GM12878 (cell line): ENCODE measurements at regions not wholly inside any gene's neighbourhood (a gene's known extent, or its start where the extent isn't known, plus 50 kb on each side); places are given as distances from the start of the nearest gene placed in this dataset.

Experiments used
- ATAC-seq: fragments of 200-7000 bp; cut with Tn5 transposase; 3 replicates; pipeline ENCODE4 v1.9.1; 2020; ENCODE audit warnings: mild to moderate bottlenecking, moderate library complexity
- BruUV-seq: library from RNA; stranded (reverse); fragments of 400-500 nt; replicated peaks from 2 replicates; lab custom pipeline; 2021; lab: Mats Ljungman, UMichigan
- CTCF ChIA-PET: fragments of 300-600 bp; sonication (Branson Sonifier 250); formaldehyde crosslinking; extraction: SDS; loops from one replicate; lab custom pipeline; 2021; ENCODE audit warnings: inconsistent platforms; lab: Yijun Ruan, JAX
- POLR2A ChIA-PET: fragments of 350-600 bp; formaldehyde crosslinking; extraction: SDS; loops from one replicate; lab custom pipeline; 2021; ENCODE audit warnings: inconsistent platforms; lab: Charles Lee
- RAD21 ChIA-PET: fragments of 300-600 bp; sonication (Branson Sonifier 250); formaldehyde crosslinking; loops from one replicate; lab custom pipeline; 2023; ENCODE audit warnings: antibody characterized with exemption; ENCODE audit not compliant: unreplicated experiment; lab: Charles Lee
- SMC1A ChIA-PET: fragments of 300-600 bp; sonication (Branson Sonifier 250); formaldehyde crosslinking; loops from one replicate; lab custom pipeline; 2023; ENCODE audit not compliant: unreplicated experiment, uncharacterized antibody; lab: Charles Lee
- DNase-seq: peaks from one replicate; pipeline ENCODE4 v3.0.0-alpha.2; 2011; ENCODE audit warnings: low read depth, low spot score
- FAIRE-seq: peaks from 3 replicates; lab custom pipeline; 2011; peaks lifted over from hg19 to GRCh38; lab: Jason Lieb, UNC
- H2AFZ ChIP-seq: 2 replicates; pipeline ENCODE4 v1.6.0; 2011; ENCODE audit warnings: low read depth, low read length, control low read depth; ENCODE audit not compliant: control insufficient read depth
- H3K27ac ChIP-seq: 2 replicates; pipeline ENCODE4 v1.5.1; 2011; ENCODE audit warnings: control low read depth; ENCODE audit not compliant: control insufficient read depth, insufficient read depth
- H3K27me3 ChIP-seq, 2 experiments: replicated peaks in 1 of 2; 2 replicates each; pipeline versions ENCODE4 v1.6.0 to v1.6.1; 2011; ENCODE audit warnings: low read length in 1 of 2; ENCODE audit not compliant: control insufficient read depth in 2 of 2, insufficient read depth in 2 of 2
- H3K36me3 ChIP-seq, 2 experiments: 2 replicates each; pipeline ENCODE4 v1.5.1; 2011; ENCODE audit warnings: low read length in 1 of 2; ENCODE audit not compliant: control insufficient read depth in 2 of 2, insufficient read depth in 2 of 2
- H3K4me1 ChIP-seq: 2 replicates; pipeline ENCODE4 v1.6.1; 2011; ENCODE audit warnings: mild to moderate bottlenecking, low read length, moderate library complexity, mixed read lengths; ENCODE audit not compliant: control insufficient read depth, insufficient read depth
- H3K4me2 ChIP-seq: 2 replicates; pipeline ENCODE4 v1.6.0; 2011; ENCODE audit warnings: control low read depth; ENCODE audit not compliant: control insufficient read depth, insufficient read depth
- H3K4me3 ChIP-seq: fragments of 200-600 bp; sonication (generic); 2 replicates; pipeline ENCODE4 v1.5.1; 2016
- H3K79me2 ChIP-seq: 2 replicates; pipeline ENCODE4 v1.6.0; 2011; ENCODE audit warnings: low read length; ENCODE audit not compliant: control insufficient read depth, insufficient read depth
- H3K9ac ChIP-seq: 2 replicates; pipeline ENCODE4 v1.8.0; 2011; ENCODE audit warnings: low read length, control low read depth, mixed read lengths; ENCODE audit not compliant: control insufficient read depth, insufficient read depth
- H3K9me3 ChIP-seq: replicated peaks from 3 replicates; pipeline ENCODE4 v1.5.1; 2011; ENCODE audit warnings: mild to moderate bottlenecking, low read length; ENCODE audit not compliant: control insufficient read depth, insufficient read depth
- H4K20me1 ChIP-seq: 2 replicates; pipeline ENCODE4 v1.6.0; 2011; ENCODE audit not compliant: control insufficient read depth, insufficient read depth
- KAT2A ChIP-seq: conservative IDR thresholded peaks from 2 replicates; pipeline ENCODE4 v1.6.1; 2011; ENCODE audit warnings: low read depth, low read length; ENCODE audit not compliant: control insufficient read depth
- MTA2 ChIP-seq: fragments of 450-650 bp; IDR thresholded peaks from 2 replicates; pipeline ENCODE4 v1.6.1; 2016; ENCODE audit warnings: low read depth, mild to moderate bottlenecking, moderate library complexity
- POLR2A ChIP-seq: IDR thresholded peaks from 2 replicates; pipeline ENCODE4 v1.6.1; 2011; ENCODE audit warnings: low read depth, mild to moderate bottlenecking, low read length
- RB1 ChIP-seq: fragments of 450-650 bp; formaldehyde crosslinking; IDR thresholded peaks from 2 replicates; pipeline ENCODE4 v1.6.1; 2017; ENCODE audit warnings: mild to moderate bottlenecking, borderline replicate concordance
- SKIL ChIP-seq: fragments of 450-650 bp; IDR thresholded peaks from 2 replicates; pipeline ENCODE4 v1.6.1; 2017; ENCODE audit warnings: mild to moderate bottlenecking, low read depth, inconsistent platforms; ENCODE audit not compliant: poor library complexity, severe bottlenecking
- ZBTB40 ChIP-seq: fragments of 450-650 bp; IDR thresholded peaks from 2 replicates; pipeline ENCODE4 v1.6.1; 2016; ENCODE audit warnings: mild to moderate bottlenecking, moderate library complexity, borderline replicate concordance
- whole genome bisulfite sequencing: methylation state at CpG from one replicate; pipeline ENCODE4 v1.1.6; 2016; ENCODE audit warnings: low lambda C conversion rate; ENCODE audit not compliant: insufficient replicate concordance, insufficient coverage; ENCODE audit errors: missing lambda C conversion rate; 5-methylcytosine and 5-hydroxymethylcytosine counted together
- in situ Hi-C: fragments of 300-500 bp; cut with MboI; formaldehyde crosslinking; loops from 9 replicates; pipeline ENCODE4 v1.14.3; 2018; ENCODE audit warnings: mixed read lengths
- intact Hi-C: fragments of 100-400 bp; cut with micrococcal nuclease; formaldehyde crosslinking; loops from one replicate; pipeline ENCODE4 v1.14.2; 2022; ENCODE audit not compliant: unreplicated experiment
- TF ChIP-seq, protein P1 (sequence below): fragments of 450-650 bp; conservative IDR thresholded peaks from 2 replicates; pipeline ENCODE4 v1.6.1; 2017; ENCODE audit warnings: mild to moderate bottlenecking, moderate library complexity
- TF ChIP-seq, protein P2 (sequence below): fragments of 450-650 bp; IDR thresholded peaks from 2 replicates; pipeline ENCODE4 v1.6.1; 2018; ENCODE audit warnings: mild to moderate bottlenecking, low read depth, moderate library complexity; ENCODE audit not compliant: partially characterized antibody

GRCh38 chr9:40914772-40915659, 213.5 kb downstream of the FOXD4L6 start (continued):
- TF ChIP-seq SKIL, result no peak
- TF ChIP-seq, all 136 proteins: peak for 0

GRCh38 chr9:40913928-40914673, 214.4 kb downstream of the FOXD4L6 start:
- DNase-seq, result no peak
- no peaks in the 10 kb centered on the region for H4K20me1 ChIP-seq
- RAD21 ChIA-PET, result no interaction called here
- WGBS, result 44% methylated on average over 8 of the region's 8 CpGs
- H3K27me3 ChIP-seq, result no peaks in the 10 kb centered on the region
- no peak overlapping the region for H3K4me2 ChIP-seq
- H3K27ac ChIP-seq, result no peak overlapping the region
- SMC1A ChIA-PET, result no interaction called here
- CTCF ChIA-PET, result no interaction called here
- FAIRE-seq, result no peak
- intact Hi-C loops (no loop called here), in situ Hi-C loops (no loop called here)
- no peaks in the 10 kb centered on the region for H3K36me3 ChIP-seq
- ATAC-seq, result no peak; the same call in 2 of the 3 replicates
- POLR2A ChIA-PET, result no interaction called here
- no peaks in the 10 kb centered on the region for H3K4me1 ChIP-seq
- no peaks in the 10 kb centered on the region for H3K79me2 ChIP-seq
- H3K9ac ChIP-seq, result no peak overlapping the region
- no peak overlapping the region for H2AFZ ChIP-seq
- BruUV-seq, result no TSS peak
- no peak overlapping the region for H3K4me3 ChIP-seq
- H3K9me3 ChIP-seq, result peaks cover 5% of the 10 kb centered on the region; the same call in 2 of the 3 replicates
- TF ChIP-seq KAT2A, result no peak
- no peak for TF ChIP-seq ZBTB40
- TF ChIP-seq, protein P1, sequence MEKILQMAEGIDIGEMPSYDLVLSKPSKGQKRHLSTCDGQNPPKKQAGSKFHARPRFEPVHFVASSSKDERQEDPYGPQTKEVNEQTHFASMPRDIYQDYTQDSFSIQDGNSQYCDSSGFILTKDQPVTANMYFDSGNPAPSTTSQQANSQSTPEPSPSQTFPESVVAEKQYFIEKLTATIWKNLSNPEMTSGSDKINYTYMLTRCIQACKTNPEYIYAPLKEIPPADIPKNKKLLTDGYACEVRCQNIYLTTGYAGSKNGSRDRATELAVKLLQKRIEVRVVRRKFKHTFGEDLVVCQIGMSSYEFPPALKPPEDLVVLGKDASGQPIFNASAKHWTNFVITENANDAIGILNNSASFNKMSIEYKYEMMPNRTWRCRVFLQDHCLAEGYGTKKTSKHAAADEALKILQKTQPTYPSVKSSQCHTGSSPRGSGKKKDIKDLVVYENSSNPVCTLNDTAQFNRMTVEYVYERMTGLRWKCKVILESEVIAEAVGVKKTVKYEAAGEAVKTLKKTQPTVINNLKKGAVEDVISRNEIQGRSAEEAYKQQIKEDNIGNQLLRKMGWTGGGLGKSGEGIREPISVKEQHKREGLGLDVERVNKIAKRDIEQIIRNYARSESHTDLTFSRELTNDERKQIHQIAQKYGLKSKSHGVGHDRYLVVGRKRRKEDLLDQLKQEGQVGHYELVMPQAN, result no peak
- no peak for TF ChIP-seq RB1
- no peak for TF ChIP-seq POLR2A
- TF ChIP-seq, protein P2, sequence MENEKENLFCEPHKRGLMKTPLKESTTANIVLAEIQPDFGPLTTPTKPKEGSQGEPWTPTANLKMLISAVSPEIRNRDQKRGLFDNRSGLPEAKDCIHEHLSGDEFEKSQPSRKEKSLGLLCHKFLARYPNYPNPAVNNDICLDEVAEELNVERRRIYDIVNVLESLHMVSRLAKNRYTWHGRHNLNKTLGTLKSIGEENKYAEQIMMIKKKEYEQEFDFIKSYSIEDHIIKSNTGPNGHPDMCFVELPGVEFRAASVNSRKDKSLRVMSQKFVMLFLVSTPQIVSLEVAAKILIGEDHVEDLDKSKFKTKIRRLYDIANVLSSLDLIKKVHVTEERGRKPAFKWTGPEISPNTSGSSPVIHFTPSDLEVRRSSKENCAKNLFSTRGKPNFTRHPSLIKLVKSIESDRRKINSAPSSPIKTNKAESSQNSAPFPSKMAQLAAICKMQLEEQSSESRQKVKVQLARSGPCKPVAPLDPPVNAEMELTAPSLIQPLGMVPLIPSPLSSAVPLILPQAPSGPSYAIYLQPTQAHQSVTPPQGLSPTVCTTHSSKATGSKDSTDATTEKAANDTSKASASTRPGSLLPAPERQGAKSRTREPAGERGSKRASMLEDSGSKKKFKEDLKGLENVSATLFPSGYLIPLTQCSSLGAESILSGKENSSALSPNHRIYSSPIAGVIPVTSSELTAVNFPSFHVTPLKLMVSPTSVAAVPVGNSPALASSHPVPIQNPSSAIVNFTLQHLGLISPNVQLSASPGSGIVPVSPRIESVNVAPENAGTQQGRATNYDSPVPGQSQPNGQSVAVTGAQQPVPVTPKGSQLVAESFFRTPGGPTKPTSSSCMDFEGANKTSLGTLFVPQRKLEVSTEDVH, result no peak
- TF ChIP-seq MTA2, result no peak
